H1 (cell line): ENCODE measurements at regions not wholly inside any gene's neighbourhood (a gene's known extent, or its start where the extent isn't known, plus 50 kb on each side); places are given as distances from the start of the nearest gene placed in this dataset.

ENCODE experiments used
- KDM4A ChIP-seq: IDR thresholded peaks from one replicate; pipeline ENCODE4 v1.7.1; 2012; ENCODE audit warnings: low read depth, mild to moderate bottlenecking, moderate library complexity, low read length, inconsistent platforms; ENCODE audit not compliant: severe bottlenecking
- MAFK ChIP-seq: IDR thresholded peaks from 2 replicates; pipeline ENCODE4 v1.6.1; 2012; ENCODE audit warnings: low read depth, mild to moderate bottlenecking, improper control_type of control experiment, low read length
- POLR2AphosphoS5 ChIP-seq: IDR thresholded peaks from 2 replicates; pipeline ENCODE4 v1.6.1; 2011; ENCODE audit warnings: low read depth, low read length
- RNF2 ChIP-seq: fragments of 200-900, 300-1000 bp; sonication (generic); IDR thresholded peaks from 2 replicates; pipeline ENCODE4 v1.7.1; 2016; ENCODE audit warnings: borderline replicate concordance, low read depth, mild to moderate bottlenecking, antibody characterized with exemption, low read length; ENCODE audit not compliant: poor library complexity, severe bottlenecking; ENCODE audit errors: missing control alignments
- YY1 ChIP-seq: IDR thresholded peaks from 2 replicates; pipeline ENCODE4 v1.6.1; 2011; ENCODE audit warnings: low read depth, mild to moderate bottlenecking, low read length

GRCh38 chr10:9211228-9211627 lies 1156.7 kb downstream of the GATA3 start (continued):
- TF ChIP-seq KDM4A = no peak
- no peak for TF ChIP-seq RNF2
- TF ChIP-seq POLR2AphosphoS5 = no peak
- TF ChIP-seq MAFK = no peak
- TF ChIP-seq YY1 = no peak
